AG04450 (cell line): ENCODE measurements at regions not wholly inside any gene's neighbourhood (a gene's known extent, or its start where the extent isn't known, plus 50 kb on each side); places are given as distances from the start of the nearest gene placed in this dataset.

Experiments
- CTCF ChIA-PET: fragments of 300-600, 350-600 bp; formaldehyde crosslinking; extraction: SDS; loops from one replicate; lab custom pipeline; 2022; ENCODE audit warnings: antibody characterized with exemption, inconsistent platforms; lab: Charles Lee
- POLR2A ChIA-PET: fragments of 350-600 bp; formaldehyde crosslinking; extraction: SDS; loops from one replicate; lab custom pipeline; 2021; ENCODE audit warnings: antibody characterized with exemption, inconsistent platforms; lab: Yijun Ruan, JAX
- DNase-seq: peaks from one replicate; pipeline ENCODE4 v3.0.0-alpha.2; 2011; ENCODE audit warnings: low read depth, low spot score
- H3K27ac ChIP-seq: one replicate; pipeline ENCODE4 v1.5.1; 2012; ENCODE audit warnings: low read depth, low read length, control low read depth
- H3K27me3 ChIP-seq: one replicate; pipeline ENCODE4 v1.6.0; 2012; ENCODE audit warnings: low read length; ENCODE audit not compliant: control insufficient read depth, insufficient read depth
- H3K4me3 ChIP-seq: 2 replicates; pipeline ENCODE4 v1.5.1; 2011; ENCODE audit warnings: mild to moderate bottlenecking, low read depth, low read length, control low read depth
- H3K9me3 ChIP-seq: 2 replicates; pipeline ENCODE4 v1.5.1; 2012; ENCODE audit warnings: low read length; ENCODE audit not compliant: control insufficient read depth, insufficient read depth
- TF ChIP-seq, protein P1 (sequence below): IDR thresholded peaks from 2 replicates; pipeline ENCODE4 v1.5.1; 2011; ENCODE audit warnings: low read depth, low read length, control low read depth, inconsistent platforms

GRCh38 chr6:82568290-82568993 is 204.8 kb downstream of the TPBG start:
- ChIA-PET CTCF (interaction anchor here (0.6 to 1.4 kb wide), 2 partner anchors 29 to 298 kb away, joined by 3 to 8 read pairs; no protein-coding TSS in a partner anchor), POLR2A (no interaction called here)
- no peaks in the 10 kb centered on the region for H3K9me3 ChIP-seq
- no peak for DNase-seq
- H3K4me3 ChIP-seq = no peak overlapping the region
- H3K27ac ChIP-seq = no peak overlapping the region
- TF ChIP-seq, protein P1, sequence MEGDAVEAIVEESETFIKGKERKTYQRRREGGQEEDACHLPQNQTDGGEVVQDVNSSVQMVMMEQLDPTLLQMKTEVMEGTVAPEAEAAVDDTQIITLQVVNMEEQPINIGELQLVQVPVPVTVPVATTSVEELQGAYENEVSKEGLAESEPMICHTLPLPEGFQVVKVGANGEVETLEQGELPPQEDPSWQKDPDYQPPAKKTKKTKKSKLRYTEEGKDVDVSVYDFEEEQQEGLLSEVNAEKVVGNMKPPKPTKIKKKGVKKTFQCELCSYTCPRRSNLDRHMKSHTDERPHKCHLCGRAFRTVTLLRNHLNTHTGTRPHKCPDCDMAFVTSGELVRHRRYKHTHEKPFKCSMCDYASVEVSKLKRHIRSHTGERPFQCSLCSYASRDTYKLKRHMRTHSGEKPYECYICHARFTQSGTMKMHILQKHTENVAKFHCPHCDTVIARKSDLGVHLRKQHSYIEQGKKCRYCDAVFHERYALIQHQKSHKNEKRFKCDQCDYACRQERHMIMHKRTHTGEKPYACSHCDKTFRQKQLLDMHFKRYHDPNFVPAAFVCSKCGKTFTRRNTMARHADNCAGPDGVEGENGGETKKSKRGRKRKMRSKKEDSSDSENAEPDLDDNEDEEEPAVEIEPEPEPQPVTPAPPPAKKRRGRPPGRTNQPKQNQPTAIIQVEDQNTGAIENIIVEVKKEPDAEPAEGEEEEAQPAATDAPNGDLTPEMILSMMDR = no peak
- no peaks in the 10 kb centered on the region for H3K27me3 ChIP-seq

GRCh38 chr6:82569022-82569421 is 205.4 kb downstream of the TPBG start:
- ChIA-PET CTCF (interaction anchor here (0.6 to 1.4 kb wide), 2 partner anchors 29 to 299 kb away, joined by 3 to 8 read pairs; no protein-coding TSS in a partner anchor), POLR2A (no interaction called here)
- Histone ChIP-seq H3K27ac (no peak overlapping the region), H3K9me3 (no peaks in the 10 kb centered on the region), H3K4me3 (no peak overlapping the region), H3K27me3 (no peaks in the 10 kb centered on the region)
- TF ChIP-seq, protein P1 = no peak
- no peak for DNase-seq

DNA sequence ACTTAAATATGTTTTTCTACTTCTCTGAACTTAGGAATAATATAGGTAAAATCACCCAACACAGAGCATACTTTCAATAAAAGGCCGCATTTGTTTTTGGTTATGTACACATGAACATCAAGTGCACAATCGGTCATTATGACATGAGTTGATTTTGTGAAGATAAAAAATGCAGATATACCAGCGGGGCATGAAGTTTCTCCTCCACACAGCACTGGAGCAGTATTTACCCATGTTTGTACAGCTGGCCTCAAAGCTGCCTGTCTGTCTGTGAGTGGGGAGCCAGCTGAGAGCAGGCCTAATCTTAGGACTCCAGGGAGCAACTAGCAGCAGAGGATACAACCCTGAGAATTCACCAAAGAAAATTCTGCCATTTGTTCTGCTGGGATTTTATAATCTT is 206.5 kb downstream of the TPBG start:
- no peaks in the 10 kb centered on the region for H3K27me3 ChIP-seq
- H3K27ac ChIP-seq = no peak overlapping the region
- POLR2A ChIA-PET = no interaction called here
- TF ChIP-seq, protein P1 = no peak
- DNase-seq = no peak
- CTCF ChIA-PET = no interaction called here
- no peaks in the 10 kb centered on the region for H3K9me3 ChIP-seq
- no peak overlapping the region for H3K4me3 ChIP-seq

GRCh38 chr6:82571455-82571854 is 207.8 kb downstream of the TPBG start:
- POLR2A ChIA-PET = no interaction called here
- no peak overlapping the region for H3K4me3 ChIP-seq
- H3K9me3 ChIP-seq = no peaks in the 10 kb centered on the region
- no peaks in the 10 kb centered on the region for H3K27me3 ChIP-seq
- CTCF ChIA-PET = no interaction called here
- TF ChIP-seq, protein P1 = no peak
- no peak for DNase-seq
- no peak overlapping the region for H3K27ac ChIP-seq

- TF ChIP-seq, protein P1 = no peak
- no peak overlapping the region for H3K4me3 ChIP-seq
- no peak for DNase-seq
- no peaks in the 10 kb centered on the region for H3K9me3 ChIP-seq
- H3K27ac ChIP-seq = no peak overlapping the region
- POLR2A ChIA-PET = no interaction called here
- CTCF ChIA-PET = no interaction called here
- no peaks in the 10 kb centered on the region for H3K27me3 ChIP-seq
These were observed 209.8 kb downstream of the TPBG start for GRCh38 chr6:82573254-82573972.
